LNCAP (cell line): ENCODE measurements at regions not wholly inside any gene's neighbourhood (a gene's known extent, or its start where the extent isn't known, plus 50 kb on each side); places are given as distances from the start of the nearest gene placed in this dataset.

Experiments used
- CTCF ChIP-seq: fragments of 450-650 bp; IDR thresholded peaks from 2 replicates; pipeline ENCODE4 v1.5.1; 2017; ENCODE audit warnings: mild to moderate bottlenecking

DNA sequence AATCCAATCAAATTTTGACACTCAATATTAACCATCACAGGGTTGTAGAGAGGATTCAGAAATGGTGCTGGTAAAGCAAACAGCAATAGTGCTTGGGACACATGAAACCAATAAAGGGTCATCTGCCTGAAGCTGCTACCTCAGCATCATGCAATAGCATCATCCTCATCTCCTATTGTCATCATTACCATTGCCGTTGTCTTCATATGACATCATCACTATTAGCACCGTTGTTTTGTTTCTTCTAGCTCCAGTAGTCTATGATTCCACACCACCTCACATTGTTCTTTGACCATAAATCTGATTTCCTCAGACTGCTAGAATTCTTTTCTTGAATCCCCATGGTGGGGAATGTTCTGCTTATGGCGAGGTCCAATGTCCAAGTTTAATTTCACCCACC lies 52.8 kb upstream of the GRK3 start:
- TF ChIP-seq CTCF = no peak

DNA sequence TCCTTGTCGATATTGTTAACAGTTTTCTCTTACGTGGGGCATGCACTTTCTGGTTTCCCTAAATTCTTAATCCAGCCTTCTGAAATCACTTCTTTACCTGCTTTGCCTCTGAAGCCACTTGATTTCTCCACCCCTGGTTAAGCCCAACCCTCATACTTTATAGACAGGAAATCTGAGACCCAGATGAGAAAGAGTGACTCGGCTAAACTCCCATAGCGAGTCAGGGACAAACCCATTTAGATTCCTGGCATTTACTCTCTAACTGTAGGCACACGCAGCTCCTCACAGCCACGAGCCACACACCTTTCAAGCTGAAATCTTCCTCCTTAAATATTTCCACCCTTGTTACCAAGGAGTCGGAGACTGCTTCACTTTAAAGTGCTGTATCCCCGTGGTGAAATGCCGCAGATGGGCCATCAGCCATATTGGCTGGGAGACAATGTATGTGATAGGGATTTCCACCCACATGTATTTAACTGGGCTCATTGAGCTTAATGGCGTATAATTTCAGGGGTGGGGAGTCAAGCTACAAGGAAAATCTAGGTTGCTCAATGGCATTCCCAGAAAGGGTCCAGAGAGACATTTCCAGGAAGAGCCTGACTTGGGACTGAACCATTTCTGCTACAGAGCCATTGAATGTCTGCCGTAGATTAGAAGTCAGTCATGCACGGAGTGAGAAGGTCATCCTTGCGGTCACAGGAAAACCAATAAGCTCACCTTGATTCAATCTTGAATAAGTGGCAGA lies 49.9 kb upstream of the GRK3 start:
- no peak for TF ChIP-seq CTCF
